ENCODE measurements at regions not wholly inside any gene's neighbourhood (a gene's known extent, or its start where the extent isn't known, plus 50 kb on each side); places are given as distances from the start of the nearest gene placed in this dataset.

DNA sequence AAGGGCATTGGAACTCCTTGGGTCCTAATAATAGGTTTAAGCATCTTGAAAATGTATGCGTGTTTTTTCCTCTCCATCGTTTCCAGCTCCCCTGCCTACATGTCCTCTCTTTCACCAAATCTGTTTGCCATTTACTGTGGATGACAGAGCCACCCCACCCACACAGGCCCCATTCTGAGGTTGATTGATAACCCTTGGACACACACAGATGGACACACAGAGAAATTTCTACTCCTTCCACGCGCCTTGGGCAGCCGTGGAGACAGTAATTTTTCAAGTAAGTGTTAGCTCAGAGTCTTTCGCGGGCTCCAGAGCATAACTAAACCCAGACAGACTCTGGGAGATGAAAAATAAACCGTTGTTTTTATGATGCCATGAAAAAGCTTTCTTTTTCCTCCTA lies 103.3 kb upstream of the NLRP1 start:
- intact Hi-C loops (cut with DNase I): no loop called here
- no peak for DNase-seq

DNA sequence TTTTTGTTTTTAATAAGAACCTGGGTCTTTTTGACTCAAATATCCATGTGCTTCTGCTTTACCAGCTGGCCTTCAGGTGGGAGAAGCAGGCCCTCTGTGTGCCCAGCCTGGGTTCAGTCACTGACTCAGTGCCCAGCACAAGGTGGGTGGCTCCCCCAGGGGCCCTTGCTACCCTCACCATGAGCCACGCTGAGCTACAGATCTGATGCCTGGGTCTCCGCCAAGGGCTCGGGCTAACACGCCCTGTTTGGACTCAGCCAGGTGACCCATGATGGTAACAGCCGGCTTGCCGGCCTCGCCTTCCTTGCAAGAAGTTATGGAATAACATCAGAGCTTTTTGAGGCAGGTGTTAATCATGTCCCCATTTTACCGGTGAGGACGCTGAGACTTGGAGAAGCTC lies 109.5 kb upstream of the NLRP1 start:
- intact Hi-C loops (cut with DNase I): no loop called here
- DNase-seq: no peak

- intact Hi-C loops (cut with DNase I): no loop called here
- no peak for DNase-seq
Measured at GRCh38 chr17:5694551-5694950, 110.2 kb upstream of the NLRP1 start.

DNA sequence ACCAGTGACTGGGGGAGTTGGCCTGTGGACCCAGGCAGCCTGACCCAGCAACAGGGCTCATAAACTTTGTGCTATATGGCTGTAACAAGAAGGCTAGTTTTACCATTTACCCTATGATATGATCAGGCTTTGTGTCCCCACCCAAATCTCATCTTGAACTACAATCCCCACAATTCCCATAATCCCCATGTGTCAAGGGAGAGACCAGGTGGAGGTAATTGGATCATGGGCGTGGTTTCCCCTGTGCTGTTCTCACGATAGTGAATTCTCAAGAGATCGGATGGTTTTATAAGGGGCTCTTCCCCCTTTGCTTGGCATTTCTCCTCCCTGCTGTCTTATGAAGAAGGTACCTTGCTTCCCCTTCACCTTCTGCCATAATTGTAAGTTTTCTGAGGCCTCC lies 111.2 kb upstream of the NLRP1 start:
- intact Hi-C loops (cut with DNase I): no loop called here

DNA sequence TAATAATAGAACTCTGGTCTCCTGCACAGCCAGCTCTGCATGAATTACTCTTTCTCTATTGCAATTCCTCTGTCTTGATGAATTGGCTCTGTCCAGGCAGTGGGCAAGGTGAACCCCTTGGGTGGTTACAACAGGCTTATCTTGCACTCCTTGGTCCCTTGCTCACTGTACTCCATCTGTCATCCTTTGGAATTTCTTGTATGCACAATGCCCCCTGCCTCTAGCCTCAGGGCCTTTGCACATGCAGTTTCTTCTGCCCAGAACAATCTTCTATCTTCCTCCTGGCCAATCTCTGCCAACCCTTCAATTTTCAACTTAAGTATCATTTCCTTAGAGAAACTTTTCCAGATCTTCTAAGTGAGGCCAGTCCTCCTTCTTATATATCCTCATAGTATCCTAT lies 114.7 kb upstream of the NLRP1 start:
- intact Hi-C loops (cut with DNase I): no loop called here
- DNase-seq: no peak

More for the DNA sequence above, 111.2 kb upstream of the NLRP1 start:
- DNase-seq: no peak

- intact Hi-C loops (cut with DNase I): no loop called here
- no peak for DNase-seq
Measured at GRCh38 chr17:5699814-5700213, 115.5 kb upstream of the NLRP1 start.

- no peak for DNase-seq
- intact Hi-C loops (cut with DNase I): no loop called here
Measured at GRCh38 chr17:5700745-5701144, 116.4 kb upstream of the NLRP1 start.

- intact Hi-C loops (cut with DNase I): no loop called here
- no peak for DNase-seq
Measured at GRCh38 chr17:5701381-5701780, 117.1 kb upstream of the NLRP1 start.

DNA sequence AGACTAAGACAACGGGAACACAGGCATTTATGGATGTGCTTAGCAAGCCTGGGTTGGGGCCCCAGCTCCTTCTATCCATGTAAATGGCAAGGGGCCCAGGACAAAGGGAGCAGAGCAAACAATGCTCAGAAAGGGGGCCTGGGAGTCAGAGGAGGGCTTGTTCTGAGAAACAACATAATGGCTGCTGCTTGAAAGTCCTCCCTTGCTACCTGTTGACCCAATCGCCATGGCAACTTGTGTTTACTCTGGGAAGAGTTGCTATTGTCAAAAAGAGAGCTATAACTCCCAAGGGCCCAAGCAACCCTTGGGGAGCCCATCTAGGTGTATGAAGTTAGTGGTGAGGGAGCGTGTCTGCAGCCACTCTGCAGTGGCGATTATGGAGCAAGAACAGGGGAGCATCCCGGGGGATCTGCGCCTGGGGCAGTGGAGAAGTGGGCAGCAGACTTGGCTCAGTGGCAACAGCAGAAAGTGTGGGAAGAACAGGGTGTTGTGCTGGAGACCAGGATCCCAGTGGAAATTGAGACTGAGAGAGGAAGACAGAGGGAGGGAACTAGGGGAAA lies 118.7 kb upstream of the NLRP1 start:
- no peak for DNase-seq
- intact Hi-C loops (cut with DNase I): no loop called here

- intact Hi-C loops (cut with DNase I): no loop called here
- DNase-seq: no peak
Measured at GRCh38 chr17:5703736-5704135, 119.4 kb upstream of the NLRP1 start.

GRCh38 chr17:5705081-5705875 lies 121.0 kb upstream of the NLRP1 start:
- no peak for DNase-seq
- intact Hi-C loops (cut with DNase I): loop anchor here (5.0 kb wide), 1 partner anchor 717 kb away; no protein-coding TSS in a partner anchor

DNA sequence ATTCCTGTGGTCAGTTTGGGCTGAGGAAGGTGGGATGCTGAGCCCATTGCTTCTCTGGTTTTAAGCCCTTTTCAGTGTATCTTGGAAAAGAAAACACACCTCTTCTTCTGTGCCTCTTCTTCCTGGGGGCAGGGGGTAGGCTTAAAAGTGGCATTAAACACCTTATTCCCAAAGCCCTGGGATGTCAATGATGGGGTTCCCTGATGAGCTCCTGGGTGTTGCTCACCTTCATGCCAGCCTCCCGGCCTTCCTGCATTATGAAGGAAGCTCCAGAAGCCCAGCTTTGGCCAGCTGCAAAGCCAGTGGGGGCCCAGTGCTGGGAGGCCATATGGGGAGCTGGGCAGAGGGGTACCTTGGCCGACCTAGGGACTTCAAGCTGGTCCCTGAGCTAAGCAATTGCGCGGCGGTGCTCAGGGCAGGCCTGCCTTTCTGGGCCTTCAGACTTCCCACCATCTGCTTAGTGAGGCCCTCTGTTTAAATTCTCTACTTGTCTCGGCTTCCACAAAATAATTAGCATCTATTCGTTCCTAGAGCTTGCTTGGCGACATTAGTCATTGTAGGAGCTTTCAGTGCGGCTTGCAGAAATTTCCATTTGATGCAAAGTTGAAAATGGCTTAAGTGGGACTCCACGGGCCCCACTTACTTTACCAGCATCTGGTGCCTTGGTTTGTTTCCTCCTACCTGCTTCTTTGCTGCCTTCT lies 121.7 kb upstream of the NLRP1 start:
- intact Hi-C loops (cut with DNase I): loop anchor here (2.0 to 5.0 kb wide), 2 partner anchors 113 to 716 kb away; no protein-coding TSS in a partner anchor
- no peak for DNase-seq

- peak; percentile 32 to 93 (median 74) for DNase-seq
- intact Hi-C loops (cut with DNase I): loop anchor here (2.0 to 5.0 kb wide), 2 partner anchors 114 to 716 kb away; no protein-coding TSS in a partner anchor
Measured at GRCh38 chr17:5706577-5707210, 122.4 kb upstream of the NLRP1 start.

DNA sequence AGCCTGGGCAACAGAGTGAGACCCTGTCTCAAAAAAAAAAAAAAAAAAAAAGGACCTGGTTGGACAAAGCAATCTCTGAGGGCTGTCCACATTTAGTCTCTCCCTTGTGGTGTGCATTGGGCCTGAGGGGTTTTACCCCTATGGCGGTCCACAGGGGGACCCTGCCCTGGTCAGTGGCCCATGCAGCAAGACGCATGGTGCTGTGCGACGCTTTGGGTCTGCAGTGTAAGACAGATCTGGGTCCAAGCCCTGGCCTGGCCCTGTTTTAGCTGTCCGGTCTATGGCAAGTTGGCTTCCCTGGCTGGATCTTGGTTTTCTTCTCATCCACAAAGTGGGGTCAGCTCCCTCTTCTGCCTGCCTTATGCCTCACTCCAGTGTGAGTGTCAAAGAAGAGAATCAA lies 123.2 kb upstream of the NLRP1 start:
- intact Hi-C loops (cut with DNase I): loop anchor here (2.0 to 5.0 kb wide), 2 partner anchors 115 to 715 kb away; no protein-coding TSS in a partner anchor

GRCh38 chr17:5708344-5708743 lies 124.0 kb upstream of the NLRP1 start:
- intact Hi-C loops (cut with DNase I): loop anchor here (5.0 kb wide), 1 partner anchor 714 kb away; no protein-coding TSS in a partner anchor

More for the DNA sequence above, 123.2 kb upstream of the NLRP1 start:
- no peak for DNase-seq

GRCh38 chr17:5711344-5711743 lies 127.0 kb upstream of the NLRP1 start:
- no peak for DNase-seq
- intact Hi-C loops (cut with DNase I): no loop called here

More at GRCh38 chr17:5708344-5708743, 124.0 kb upstream of the NLRP1 start:
- DNase-seq: no peak

GRCh38 chr17:5714993-5715392 lies 130.7 kb upstream of the NLRP1 start:
- intact Hi-C loops (cut with DNase I): no loop called here
- DNase-seq: no peak

DNA sequence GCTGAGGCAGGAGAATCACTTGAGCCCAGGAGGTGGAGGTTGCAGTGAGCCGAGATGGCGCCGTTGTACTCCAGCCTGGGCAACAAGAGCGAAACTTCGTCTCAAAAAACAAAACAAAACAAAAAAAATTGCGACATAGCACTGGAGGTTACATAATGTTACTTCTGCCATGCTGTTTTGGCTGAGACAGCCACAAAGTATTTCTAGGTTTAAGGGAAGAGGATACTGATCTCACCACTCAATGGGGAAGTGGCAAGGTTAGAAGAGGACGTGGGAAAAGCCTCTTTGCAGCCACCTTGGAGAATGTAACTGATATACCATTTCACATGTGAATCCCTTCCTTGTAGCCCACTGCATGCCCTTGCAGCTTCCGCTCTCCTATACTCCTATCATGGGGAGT lies 131.2 kb upstream of the NLRP1 start:
- no peak for DNase-seq
- intact Hi-C loops (cut with DNase I): no loop called here

DNA sequence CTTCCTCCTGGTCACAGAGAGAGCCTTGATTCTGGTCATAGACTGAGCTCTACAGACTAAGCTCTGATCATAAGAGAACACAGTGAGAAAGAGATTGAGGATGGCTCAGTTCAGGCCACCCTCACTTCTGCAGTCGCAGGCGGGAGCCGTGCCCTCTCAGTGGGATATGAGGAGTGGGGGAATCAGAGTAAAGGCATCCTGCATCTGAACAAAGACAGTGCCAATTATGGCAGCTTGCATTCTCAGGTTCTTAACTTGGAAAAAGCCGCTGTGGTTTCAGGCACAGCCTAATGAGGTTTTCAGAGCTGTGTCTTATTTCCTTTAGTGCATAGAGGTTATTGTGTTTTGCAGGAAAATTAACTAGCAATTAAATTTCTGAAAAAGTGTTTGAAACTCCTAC lies 134.4 kb upstream of the NLRP1 start:
- DNase-seq: no peak
- intact Hi-C loops (cut with DNase I): no loop called here

DNA sequence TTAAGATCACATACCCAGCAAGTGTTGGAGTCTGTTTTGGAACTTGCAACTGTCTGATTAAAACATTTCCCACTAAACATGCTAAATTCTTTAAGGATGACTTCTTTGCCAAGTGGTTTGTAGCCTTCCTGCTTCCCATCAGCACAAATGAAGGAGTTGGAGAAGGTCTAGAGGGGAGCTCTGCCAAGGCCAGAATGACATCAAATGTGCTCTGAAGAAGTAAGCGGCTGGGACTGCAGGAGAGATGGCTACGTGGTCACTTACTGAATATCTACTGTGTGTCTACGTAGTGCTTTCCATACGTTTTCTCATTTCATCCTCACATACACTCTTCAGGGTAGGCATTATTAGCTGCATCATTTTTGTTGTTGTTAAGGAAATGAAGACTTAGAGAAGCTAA lies 135.7 kb upstream of the NLRP1 start:
- DNase-seq: no peak
- intact Hi-C loops (cut with DNase I): no loop called here

DNA sequence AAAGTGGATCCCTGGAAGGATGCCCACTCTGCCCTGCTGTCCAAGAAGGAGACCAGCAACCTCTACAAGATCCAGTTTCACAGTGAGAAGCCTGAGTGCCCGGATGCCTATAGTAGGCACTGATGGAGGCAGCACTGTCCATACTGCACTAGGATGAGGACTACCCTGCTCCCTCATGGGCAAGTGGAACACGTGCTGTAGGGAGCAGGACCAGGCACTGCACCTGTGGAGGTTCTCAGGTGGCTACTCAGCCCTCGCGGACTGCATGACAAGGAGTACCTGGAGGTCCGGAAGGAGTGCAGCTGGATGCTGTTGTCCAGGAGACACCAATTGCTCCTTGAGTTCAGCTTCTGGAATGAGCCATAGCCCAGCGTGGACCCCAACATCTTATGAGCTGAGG lies 146.1 kb upstream of the NLRP1 start:
- no peak for DNase-seq

More for the DNA sequence above, 146.1 kb upstream of the NLRP1 start:
- intact Hi-C loops (cut with DNase I): no loop called here

Measured in posterior cingulate gyrus (tissue), 11 donors.